WERI-Rb-1 (cell line): ENCODE measurements at regions not wholly inside any gene's neighbourhood (a gene's known extent, or its start where the extent isn't known, plus 50 kb on each side); places are given as distances from the start of the nearest gene placed in this dataset.

Source experiments
- DNase-seq: peaks from one replicate; pipeline ENCODE4 v3.0.0-alpha.2; 2020
- H3K27ac ChIP-seq: fragments of 250-450 bp; sonication (Bioruptor Pico); 2 replicates; pipeline ENCODE4 v1.5.1; 2020; ENCODE audit warnings: mild to moderate bottlenecking, moderate library complexity
- H3K27me3 ChIP-seq: fragments of 250-450 bp; sonication (Bioruptor Pico); 2 replicates; pipeline ENCODE4 v1.5.1; 2021; ENCODE audit warnings: mild to moderate bottlenecking, low read depth, moderate library complexity; ENCODE audit not compliant: insufficient read depth, severe bottlenecking
- H3K36me3 ChIP-seq: fragments of 250-450 bp; sonication (Bioruptor Pico); 2 replicates; pipeline ENCODE4 v1.5.1; 2020; ENCODE audit warnings: mild to moderate bottlenecking, moderate library complexity
- H3K4me3 ChIP-seq: 2 replicates; pipeline ENCODE4 v1.5.1; 2011; ENCODE audit warnings: low read depth, mild to moderate bottlenecking, control low read depth, low read length
- H3K9me3 ChIP-seq: fragments of 250-450 bp; sonication (Bioruptor Pico); 2 replicates; pipeline ENCODE4 v1.5.1; 2021; ENCODE audit warnings: mild to moderate bottlenecking, moderate library complexity; ENCODE audit not compliant: severe bottlenecking
- TF ChIP-seq, protein P1 (sequence below): IDR thresholded peaks from 2 replicates; pipeline ENCODE4 v1.5.1; 2011; ENCODE audit warnings: low read depth, mild to moderate bottlenecking, control low read depth, inconsistent platforms, low read length

GRCh38 chr10:129133856-129134255, 333.2 kb upstream of the MGMT start:
- no peak overlapping the region for H3K27ac ChIP-seq
- H3K27me3 ChIP-seq, result no peaks in the 10 kb centered on the region
- H3K4me3 ChIP-seq, result no peak overlapping the region
- TF ChIP-seq, protein P1, sequence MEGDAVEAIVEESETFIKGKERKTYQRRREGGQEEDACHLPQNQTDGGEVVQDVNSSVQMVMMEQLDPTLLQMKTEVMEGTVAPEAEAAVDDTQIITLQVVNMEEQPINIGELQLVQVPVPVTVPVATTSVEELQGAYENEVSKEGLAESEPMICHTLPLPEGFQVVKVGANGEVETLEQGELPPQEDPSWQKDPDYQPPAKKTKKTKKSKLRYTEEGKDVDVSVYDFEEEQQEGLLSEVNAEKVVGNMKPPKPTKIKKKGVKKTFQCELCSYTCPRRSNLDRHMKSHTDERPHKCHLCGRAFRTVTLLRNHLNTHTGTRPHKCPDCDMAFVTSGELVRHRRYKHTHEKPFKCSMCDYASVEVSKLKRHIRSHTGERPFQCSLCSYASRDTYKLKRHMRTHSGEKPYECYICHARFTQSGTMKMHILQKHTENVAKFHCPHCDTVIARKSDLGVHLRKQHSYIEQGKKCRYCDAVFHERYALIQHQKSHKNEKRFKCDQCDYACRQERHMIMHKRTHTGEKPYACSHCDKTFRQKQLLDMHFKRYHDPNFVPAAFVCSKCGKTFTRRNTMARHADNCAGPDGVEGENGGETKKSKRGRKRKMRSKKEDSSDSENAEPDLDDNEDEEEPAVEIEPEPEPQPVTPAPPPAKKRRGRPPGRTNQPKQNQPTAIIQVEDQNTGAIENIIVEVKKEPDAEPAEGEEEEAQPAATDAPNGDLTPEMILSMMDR, result no peak
- H3K36me3 ChIP-seq, result no peaks in the 10 kb centered on the region
- no peak for DNase-seq
- no peaks in the 10 kb centered on the region for H3K9me3 ChIP-seq

DNA sequence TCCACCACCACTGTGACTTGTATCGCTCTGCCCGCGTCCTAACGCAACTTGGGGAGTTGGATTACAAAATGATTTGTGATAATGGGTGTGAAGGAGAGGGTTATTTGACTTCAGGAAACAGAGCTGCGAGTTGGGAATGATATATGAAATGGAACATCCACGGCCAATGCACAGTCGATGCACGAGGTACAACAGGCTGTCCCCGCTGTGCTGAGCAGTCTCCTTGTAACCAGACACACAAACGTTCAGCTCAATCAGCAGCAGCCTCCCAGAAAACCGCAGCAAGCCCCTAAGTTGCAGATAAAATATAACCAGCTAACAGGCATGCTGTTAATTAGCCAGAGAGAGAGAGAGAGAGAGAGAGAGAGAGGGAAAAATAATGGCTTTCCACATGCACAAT, 332.7 kb upstream of the MGMT start:
- TF ChIP-seq, protein P1, result no peak
- DNase-seq, result no peak
- Histone ChIP-seq H3K9me3 (no peaks in the 10 kb centered on the region), H3K36me3 (no peaks in the 10 kb centered on the region), H3K27ac (no peak overlapping the region), H3K27me3 (no peaks in the 10 kb centered on the region), H3K4me3 (no peak overlapping the region)

GRCh38 chr10:129135624-129136023, 331.4 kb upstream of the MGMT start:
- Histone ChIP-seq H3K4me3 (no peak overlapping the region), H3K27me3 (no peaks in the 10 kb centered on the region), H3K9me3 (no peaks in the 10 kb centered on the region), H3K27ac (no peak overlapping the region), H3K36me3 (no peaks in the 10 kb centered on the region)
- TF ChIP-seq, protein P1, result no peak
- DNase-seq, result no peak

DNA sequence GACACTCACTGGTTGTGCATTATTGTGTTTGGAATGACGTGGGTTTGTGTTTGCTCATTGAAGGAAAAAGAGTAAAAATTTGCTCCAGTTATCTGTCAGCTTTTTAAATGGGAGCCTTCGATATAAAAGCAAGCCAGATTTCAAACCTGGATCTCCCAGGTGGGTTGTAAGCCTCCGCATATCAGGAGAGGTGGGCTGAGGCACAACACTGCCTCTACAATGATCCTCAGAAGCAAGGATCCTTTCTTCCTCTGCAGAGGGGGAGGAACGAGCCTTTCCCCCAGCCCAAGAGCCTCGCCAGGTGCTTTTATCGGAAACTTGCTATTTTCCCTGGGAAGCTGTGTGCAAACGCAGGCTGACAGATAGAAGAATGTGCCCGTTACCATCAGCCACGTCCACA, 331.0 kb upstream of the MGMT start:
- H3K36me3 ChIP-seq, result no peaks in the 10 kb centered on the region
- TF ChIP-seq, protein P1, result no peak
- no peak overlapping the region for H3K4me3 ChIP-seq
- H3K27ac ChIP-seq, result no peak overlapping the region
- H3K9me3 ChIP-seq, result no peaks in the 10 kb centered on the region
- H3K27me3 ChIP-seq, result no peaks in the 10 kb centered on the region
- no peak for DNase-seq

DNA sequence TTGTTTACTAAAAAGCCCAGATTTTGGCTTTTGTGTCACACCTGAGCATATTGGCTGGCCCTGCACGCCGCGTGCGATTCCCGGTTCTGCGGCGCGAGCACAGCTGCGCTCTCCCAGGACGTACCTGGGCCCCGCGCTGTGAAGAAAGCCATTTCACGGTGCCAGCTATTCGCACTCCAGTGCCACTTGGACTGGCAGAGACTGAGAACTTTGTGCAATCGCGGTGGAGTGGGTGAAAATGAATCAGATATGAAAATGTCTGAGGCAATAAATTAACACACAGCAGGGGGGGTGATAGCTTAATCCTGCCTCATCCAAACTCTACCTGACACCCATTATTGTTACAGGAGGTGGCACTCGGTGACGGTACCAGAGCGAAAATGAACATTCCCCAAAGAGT, 330.1 kb upstream of the MGMT start:
- TF ChIP-seq, protein P1, result no peak
- no peaks in the 10 kb centered on the region for H3K36me3 ChIP-seq
- H3K27me3 ChIP-seq, result no peaks in the 10 kb centered on the region
- no peak overlapping the region for H3K4me3 ChIP-seq
- no peak overlapping the region for H3K27ac ChIP-seq
- DNase-seq, result no peak
- no peaks in the 10 kb centered on the region for H3K9me3 ChIP-seq

DNA sequence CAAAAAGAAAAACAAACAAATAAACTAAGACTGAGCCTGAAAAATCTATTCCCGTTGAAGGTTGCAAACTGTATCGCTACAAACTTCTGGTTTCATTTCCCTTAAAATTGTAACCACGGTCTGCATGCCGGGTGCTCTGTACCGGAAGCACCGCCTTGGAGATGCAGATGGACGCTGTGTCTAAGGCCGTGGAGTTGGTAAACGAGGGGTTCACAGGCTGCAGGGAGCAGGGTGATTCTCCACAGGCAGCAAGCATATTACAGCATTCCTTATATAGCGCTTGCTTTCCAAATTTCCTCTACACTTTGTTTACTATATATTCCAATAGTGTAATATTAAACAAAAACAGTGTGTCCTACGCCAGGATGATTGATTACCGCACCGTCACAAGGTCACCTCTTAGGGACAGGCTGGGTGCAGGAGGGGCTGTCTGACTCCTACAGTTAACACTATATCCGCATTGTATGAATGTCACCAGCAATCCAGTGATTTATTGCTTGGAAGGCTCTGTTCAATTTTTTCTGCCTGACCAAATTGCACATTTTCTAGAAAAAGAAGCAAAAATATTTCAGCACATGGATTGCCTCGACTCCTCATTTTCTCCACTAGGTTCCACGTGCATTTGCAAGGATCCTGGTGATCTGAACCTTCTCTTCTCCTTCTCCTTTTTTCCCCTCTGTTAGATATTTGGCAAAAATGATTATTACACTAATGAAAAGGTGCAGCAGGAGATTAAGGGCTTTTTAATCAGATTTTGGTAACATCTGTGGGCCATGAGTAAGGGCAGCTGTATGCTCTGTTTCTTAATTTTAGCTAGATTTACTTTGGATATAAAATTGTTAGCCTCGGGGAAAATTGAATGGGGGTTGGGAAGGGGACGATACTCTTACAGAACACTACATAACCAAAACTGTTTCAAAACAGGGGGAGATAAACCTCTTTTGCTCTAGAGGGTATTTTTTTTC, 325.8 kb upstream of the MGMT start:
- TF ChIP-seq, protein P1, result no peak

More for the DNA sequence above, 325.8 kb upstream of the MGMT start:
- DNase-seq, result no peak
- Histone ChIP-seq H3K36me3 (no peaks in the 10 kb centered on the region), H3K4me3 (no peak overlapping the region), H3K27me3 (no peaks in the 10 kb centered on the region), H3K27ac (no peak overlapping the region), H3K9me3 (no peaks in the 10 kb centered on the region)
